GM18951 (cell line): ENCODE measurements at regions not wholly inside any gene's neighbourhood (a gene's known extent, or its start where the extent isn't known, plus 50 kb on each side); places are given as distances from the start of the nearest gene placed in this dataset.
"Not testable (repeated sequence)": the region's sequence is repeated elsewhere in the genome, so short reads cannot be mapped to it uniquely, and the experiment has no call there.

Experiments
- POLR2A ChIP-seq: IDR thresholded peaks from 4 replicates; pipeline ENCODE4 v1.6.1; 2011; ENCODE audit warnings: mild to moderate bottlenecking; ENCODE audit not compliant: insufficient read length, insufficient read depth; ENCODE audit errors: extremely low read depth
- in situ Hi-C: fragments of 300-500 bp; cut with MboI; formaldehyde crosslinking; loops from one replicate; pipeline ENCODE4 v1.12.0; 2022; ENCODE audit warnings: low sequenced_read_pairs, mixed read lengths, inconsistent platforms; ENCODE audit not compliant: unreplicated experiment

DNA sequence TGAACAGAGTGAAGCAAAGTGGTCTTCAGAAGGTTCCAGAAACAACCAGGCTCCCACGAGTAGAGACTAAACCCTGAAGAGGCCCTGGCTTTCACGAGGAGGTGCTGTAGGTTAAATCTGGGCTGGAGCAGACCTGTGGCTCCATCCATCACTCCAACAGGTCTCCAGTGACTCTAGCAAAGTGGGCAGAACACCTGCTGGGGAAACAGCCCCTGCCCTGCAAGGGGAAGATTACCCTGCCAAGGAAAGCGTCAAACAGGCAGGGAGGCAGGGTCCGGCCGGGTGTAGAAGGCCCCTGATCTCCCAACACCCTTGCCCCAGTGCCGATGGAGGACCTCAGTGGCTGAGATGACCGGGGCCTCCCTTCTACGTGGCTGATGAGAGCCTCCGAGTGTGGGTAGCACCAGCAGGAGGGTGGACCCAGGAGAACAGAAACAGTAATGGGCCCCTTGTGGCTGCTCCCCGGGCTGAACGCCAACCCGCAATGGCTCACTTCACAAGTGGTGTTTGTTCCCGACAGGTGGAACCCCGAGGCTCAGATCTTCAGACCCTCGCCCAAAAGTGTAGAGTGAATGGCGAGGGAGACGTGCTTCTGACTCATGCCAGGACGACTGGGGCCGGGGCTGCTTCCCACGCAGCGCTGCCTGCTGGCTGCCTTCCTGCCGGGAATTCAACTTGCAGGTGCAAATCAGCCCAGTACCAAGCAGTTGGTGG lies 112.0 kb downstream of the SHANK2 start:
- in situ Hi-C loops: no loop called here
- no peak for TF ChIP-seq POLR2A

DNA sequence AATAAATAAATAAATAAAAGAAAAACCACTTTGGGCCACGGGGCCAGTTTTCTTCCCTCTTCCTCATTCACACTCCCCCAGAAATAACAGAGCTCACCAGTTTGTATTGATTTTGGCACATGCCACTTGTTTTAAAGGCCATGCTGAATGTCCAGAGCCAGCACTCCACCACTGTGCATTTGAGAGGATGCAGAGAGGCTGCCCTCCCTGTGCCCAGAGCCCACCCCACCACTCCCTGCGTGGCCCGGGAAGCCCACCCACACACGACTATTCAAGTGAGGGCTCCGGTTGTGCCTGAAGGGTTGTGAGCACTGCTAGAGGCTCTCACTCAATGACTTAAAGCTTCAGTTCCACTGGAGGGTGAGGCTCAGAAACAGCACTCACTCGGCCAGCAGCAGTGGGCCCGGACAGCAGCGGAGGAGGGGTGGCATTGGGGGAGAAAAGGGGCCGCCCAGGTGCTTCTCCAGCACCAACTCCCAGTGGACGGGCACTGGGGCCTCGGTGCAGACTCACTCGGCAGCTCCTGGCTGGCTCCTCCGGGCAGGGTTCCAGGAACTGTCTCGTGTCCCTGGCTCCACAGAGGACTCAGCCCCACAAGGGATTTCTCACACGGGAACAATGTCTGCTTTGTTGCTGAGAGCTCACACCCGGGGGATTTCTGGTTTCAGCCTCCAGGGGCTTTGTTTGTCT lies 112.7 kb downstream of the SHANK2 start:
- no peak for TF ChIP-seq POLR2A
- in situ Hi-C loops: no loop called here

DNA sequence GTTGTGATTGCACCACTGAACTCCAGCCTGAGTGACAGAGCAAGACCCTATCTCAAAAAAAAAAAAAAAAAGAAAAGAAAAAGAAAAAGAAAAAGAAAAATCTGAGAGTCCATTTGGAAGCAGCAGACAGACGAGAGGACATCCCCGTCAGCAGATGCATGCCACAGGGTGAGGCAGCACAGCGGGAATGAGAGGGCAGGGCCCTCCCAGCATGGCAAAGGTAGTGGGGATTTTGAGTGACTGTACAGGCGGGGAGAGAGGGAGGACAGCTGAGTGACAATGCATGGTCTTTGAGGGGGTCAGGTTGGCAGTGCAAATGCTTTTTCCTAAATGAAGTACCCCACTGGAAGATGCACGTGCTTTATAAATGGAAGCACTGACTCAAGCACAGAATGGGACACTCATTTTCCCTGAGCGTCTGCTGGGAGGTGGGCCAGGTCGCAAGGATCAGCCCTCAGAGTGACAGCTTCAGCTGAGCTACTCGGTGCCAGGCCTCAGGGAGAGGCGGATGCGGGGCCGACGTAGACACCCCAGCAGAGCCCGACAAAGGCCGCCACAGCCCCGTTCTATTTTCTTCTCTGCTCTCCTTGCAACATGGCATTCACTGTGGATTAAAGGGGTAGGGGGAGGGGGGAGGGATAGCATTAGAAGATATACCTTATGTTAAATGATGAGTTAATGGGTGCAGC lies 113.5 kb downstream of the SHANK2 start:
- in situ Hi-C loops: no loop called here
- TF ChIP-seq POLR2A: no peak

DNA sequence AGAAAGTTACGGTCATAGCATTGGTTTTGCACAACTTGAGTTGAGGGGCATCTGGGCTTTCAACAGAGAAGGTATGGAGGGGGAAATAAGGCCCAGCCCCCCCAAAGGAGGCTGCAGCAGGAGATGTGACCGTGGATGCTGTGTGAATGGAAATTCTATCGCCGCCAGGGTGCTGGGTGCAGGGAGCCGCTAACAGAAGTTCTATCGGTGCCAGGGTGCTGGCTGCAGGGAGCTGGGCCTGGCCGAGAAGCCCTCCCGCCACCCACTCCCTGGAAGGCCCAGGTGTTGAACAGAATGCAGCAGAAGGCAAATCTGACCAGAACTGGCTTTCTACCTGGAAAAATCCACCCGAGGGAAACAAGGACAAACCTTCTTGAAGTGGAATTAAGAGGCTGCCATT lies 115.0 kb downstream of the SHANK2 start:
- in situ Hi-C loops: no loop called here

DNA sequence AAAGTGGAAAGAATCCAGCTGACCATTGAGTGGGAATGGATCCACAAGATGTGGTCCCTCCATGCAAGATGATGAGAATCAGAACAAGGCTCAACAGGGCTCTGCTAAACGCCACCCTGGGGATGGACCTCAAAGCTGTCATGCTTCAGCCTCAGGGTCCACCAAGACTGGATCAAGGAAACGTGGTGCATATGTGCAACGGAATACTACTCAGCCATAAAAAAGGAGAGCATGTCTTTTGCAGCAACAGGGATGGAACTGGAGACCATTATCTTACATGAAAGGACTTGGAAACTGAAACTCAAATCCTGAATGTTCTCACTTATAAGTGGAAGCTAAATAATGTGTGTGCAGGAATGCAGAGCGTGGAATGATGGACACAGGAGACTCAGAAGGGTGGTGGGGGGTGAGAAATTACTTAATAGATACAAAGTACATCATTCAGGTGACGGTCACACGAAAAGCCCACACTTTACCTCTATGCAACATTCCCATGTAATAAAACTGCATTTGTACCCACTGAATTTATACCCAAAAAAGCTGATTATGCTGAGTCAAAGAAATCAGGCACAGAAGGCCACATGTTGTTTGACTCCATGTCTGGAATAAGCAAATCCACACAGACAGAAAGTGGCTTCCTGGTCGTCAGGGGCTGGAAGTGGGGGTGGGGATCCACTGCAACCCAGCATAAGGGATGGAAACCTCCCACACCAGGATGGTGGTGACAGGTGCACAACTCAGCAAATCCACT lies 116.1 kb downstream of the SHANK2 start:
- no peak for TF ChIP-seq POLR2A
- in situ Hi-C loops: no loop called here

More for the DNA sequence above, 115.0 kb downstream of the SHANK2 start:
- TF ChIP-seq POLR2A: no peak

DNA sequence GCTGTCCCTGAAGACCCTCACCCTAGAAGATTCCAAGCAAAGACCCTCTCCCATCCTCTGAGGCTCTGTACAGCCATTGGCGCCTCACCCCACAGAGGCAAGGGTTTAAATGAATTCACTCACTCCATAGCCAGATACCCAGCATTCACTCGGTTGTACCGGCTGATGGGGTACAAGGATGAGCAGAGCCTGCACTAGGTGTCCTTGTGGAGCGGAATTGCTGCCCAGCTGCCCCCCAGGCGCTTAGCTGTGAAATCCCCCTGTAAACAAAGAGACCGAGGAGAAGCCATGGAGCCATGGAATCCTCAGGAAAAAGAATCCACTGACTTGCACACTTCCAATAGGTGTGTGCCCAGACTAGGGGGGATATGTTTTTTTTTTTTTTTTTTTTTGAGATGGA lies 117.3 kb downstream of the SHANK2 start:
- in situ Hi-C loops: no loop called here
- no peak for TF ChIP-seq POLR2A

DNA sequence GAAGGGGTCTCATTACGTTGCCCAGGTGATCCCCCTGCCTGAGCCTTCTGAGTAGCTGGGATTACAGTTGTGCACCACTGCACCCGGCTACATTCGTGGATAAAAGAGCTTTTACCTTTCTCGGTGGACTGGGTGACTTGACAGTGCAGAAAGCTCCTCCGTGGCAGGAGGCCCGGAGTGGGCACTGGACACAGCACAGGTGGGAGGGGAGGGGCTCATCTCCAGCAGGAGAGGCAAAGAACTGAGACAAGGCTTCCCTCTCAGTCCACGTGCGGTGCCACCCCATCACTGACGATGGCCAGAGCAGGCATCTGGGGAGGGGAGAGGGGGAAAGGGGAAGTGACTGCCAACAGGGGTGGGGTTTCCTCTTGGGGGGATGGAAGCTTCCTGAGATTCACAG lies 118.4 kb downstream of the SHANK2 start:
- no peak for TF ChIP-seq POLR2A
- in situ Hi-C loops: no loop called here

DNA sequence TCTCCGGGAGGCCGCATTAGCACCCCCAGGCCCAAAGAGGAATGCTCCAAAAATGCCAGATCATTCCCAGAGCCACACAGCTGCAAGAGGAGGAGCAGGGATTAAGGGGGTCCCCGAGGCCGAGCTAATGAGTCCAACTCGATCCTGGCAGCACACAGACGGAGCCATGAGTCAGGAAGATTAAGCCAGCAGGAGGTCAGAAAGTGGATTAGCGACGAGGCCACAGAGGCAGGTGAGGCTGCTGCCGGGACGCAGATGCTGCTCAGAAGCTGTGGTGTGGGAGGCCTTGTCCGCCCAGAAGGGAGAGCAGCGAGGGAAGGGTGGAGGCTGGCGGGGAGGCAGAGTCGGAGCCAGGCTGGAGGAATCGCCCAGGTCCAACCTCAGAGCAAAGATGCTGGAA lies 120.5 kb downstream of the SHANK2 start:
- TF ChIP-seq POLR2A: no peak
- in situ Hi-C loops: no loop called here

DNA sequence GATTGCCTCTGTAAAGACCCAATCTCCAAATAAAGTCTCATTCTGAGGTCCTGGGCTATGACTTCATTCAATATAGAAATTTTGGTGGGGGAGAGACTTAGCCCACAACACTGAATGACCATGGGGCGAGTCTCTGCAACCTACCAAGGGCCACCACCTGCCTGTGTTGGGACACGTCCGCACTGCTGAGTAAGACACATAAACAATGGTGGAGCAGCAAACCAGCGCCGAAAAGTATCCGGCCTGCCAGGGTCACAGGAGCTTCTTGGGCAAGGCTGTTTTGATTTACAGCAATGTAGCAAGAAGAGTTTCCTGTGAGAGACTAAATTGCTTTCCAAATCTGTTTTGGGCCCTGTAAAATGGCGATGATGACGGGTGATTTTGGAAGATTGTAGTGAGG lies 122.3 kb downstream of the SHANK2 start:
- in situ Hi-C loops: no loop called here

DNA sequence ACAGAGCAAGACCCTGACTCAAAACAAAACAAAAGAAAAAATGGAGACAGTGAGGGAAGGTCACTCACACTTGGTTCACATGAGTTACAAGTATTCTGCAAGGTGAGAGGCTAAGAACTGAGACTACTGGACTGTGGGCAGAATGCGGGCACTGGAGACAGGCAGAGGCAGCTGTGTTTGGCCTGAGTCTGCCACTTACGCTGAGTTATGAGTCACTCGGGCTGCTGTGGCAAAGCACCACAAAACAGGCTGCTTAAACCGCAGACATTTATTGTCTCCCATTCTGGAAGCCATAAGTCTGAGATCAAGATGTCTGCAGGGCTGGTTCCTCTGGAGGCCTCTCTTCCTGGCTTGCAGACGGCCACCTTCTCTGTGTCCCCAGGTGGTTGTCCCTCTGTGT lies 122.8 kb downstream of the SHANK2 start:
- in situ Hi-C loops: no loop called here
- TF ChIP-seq POLR2A: no peak

More for the DNA sequence above, 122.3 kb downstream of the SHANK2 start:
- TF ChIP-seq POLR2A: no peak

DNA sequence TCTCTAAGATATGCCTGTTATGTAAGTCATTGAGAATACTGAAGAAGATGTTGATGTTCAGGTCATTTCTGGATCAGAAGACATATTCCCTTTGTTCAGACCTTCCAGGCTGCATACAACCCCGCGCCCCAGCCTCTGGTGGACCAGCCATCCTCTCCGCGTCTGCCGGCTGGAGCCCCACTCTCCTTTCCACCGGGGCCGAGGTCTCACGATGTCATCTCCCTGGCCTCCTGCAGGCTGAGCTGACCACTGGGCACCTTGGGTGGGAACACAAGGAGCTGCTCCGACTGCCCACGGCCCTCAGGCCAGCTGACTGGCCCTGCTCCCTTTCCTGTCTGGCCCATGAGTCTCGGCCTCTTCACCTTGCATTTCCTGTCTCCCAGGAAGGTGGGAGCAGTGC lies 124.6 kb downstream of the SHANK2 start:
- in situ Hi-C loops: no loop called here
- no peak for TF ChIP-seq POLR2A

DNA sequence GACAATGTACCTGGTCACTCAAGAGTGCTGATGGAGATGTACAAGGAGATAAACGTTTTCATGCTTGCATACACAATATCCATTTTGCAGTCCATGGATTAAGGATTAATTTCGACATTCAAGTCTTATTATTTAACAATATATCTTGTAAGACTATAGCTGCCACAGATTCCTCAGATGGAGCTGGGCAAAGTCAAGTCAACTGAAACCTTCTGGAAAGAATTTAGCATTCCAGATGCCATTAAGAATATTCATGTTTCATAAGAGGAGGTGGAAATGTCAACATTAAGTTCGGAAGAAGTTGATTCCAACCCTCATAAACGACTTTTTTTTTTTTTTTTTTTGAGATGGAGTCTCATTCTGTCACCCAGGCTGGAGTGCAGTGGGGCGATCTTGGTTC lies 126.0 kb downstream of the SHANK2 start:
- in situ Hi-C loops: not testable (repeated sequence)

DNA sequence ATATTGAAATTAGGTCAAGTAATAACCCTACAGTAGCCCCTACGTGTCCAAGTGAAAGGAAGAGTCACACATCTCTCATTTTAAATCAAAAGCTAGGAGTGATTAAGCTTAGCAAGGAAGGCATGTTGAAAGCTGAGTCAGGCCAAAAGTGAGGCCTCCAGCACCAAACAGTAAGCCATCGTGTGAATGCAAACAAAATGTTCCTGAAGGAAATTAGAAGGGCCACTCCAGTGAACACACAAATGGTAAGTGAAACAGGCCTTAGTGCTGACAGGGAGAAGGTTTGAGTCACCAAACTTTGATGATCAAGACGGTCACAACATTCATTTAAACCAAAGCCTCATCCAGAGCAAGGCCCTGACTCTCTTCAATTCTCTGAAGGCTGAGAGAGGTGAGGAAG lies 127.2 kb downstream of the SHANK2 start:
- in situ Hi-C loops: no loop called here
- no peak for TF ChIP-seq POLR2A
